H1 (cell line): ENCODE measurements at regions not wholly inside any gene's neighbourhood (a gene's known extent, or its start where the extent isn't known, plus 50 kb on each side); places are given as distances from the start of the nearest gene placed in this dataset.

Experiments used
- CTCF ChIA-PET: fragments of 300-600 bp; sonication (Branson Sonifier 250); formaldehyde crosslinking; loops from one replicate; lab custom pipeline; 2021; ENCODE audit not compliant: partially characterized antibody; lab: Charles Lee
- POLR2A ChIA-PET: fragments of 300-600 bp; sonication (Branson Sonifier 250); formaldehyde crosslinking; loops from one replicate; lab custom pipeline; 2021; ENCODE audit warnings: inconsistent platforms; ENCODE audit not compliant: partially characterized antibody; lab: Charles Lee
- DNase-seq, 2 experiments: peaks; one replicate each; pipeline versions ENCODE4 v3.0.0 to v3.0.0-alpha.2; 2010 to 2022; ENCODE audit warnings: low spot score in 2 of 2, low read depth in 1 of 2, mixed read lengths in 1 of 2
- FAIRE-seq: peaks from 2 replicates; lab custom pipeline; 2011; peaks lifted over from hg19 to GRCh38; lab: Jason Lieb, UNC
- H2AFZ ChIP-seq: 2 replicates; pipeline ENCODE4 v1.8.1; 2012; ENCODE audit warnings: low read length, inconsistent platforms
- H2AK5ac ChIP-seq: 2 replicates; pipeline ENCODE4 v1.6.1; 2013; ENCODE audit warnings: low read depth, low read length
- H2BK120ac ChIP-seq: replicated peaks from 2 replicates; pipeline ENCODE3; 2013; ENCODE audit warnings: low read depth, low read length, inconsistent platforms
- H2BK12ac ChIP-seq: 2 replicates; pipeline ENCODE4 v1.6.1; 2013; ENCODE audit warnings: low read depth, low read length
- H2BK15ac ChIP-seq: 2 replicates; pipeline ENCODE4 v1.6.1; 2013; ENCODE audit warnings: low read length
- H2BK20ac ChIP-seq: 2 replicates; pipeline ENCODE4 v1.6.1; 2013; ENCODE audit warnings: low read length
- H2BK5ac ChIP-seq: 2 replicates; pipeline ENCODE4 v1.6.1; 2013; ENCODE audit warnings: low read depth, low read length
- H3K14ac ChIP-seq: 2 replicates; pipeline ENCODE4 v1.6.1; 2013; ENCODE audit warnings: inconsistent platforms; ENCODE audit not compliant: insufficient read length
- H3K18ac ChIP-seq: 2 replicates; pipeline ENCODE4 v1.6.1; 2013; ENCODE audit warnings: low read length; ENCODE audit errors: extremely low read depth
- H3K23ac ChIP-seq: 2 replicates; pipeline ENCODE4 v1.6.1; 2013; ENCODE audit warnings: inconsistent platforms; ENCODE audit not compliant: insufficient read length
- H3K23me2 ChIP-seq: 2 replicates; pipeline ENCODE4 v1.6.1; 2013; ENCODE audit warnings: low read depth, low read length
- H3K27ac ChIP-seq: 2 replicates; pipeline ENCODE4 v1.6.1; 2011; ENCODE audit warnings: low read depth, low read length, inconsistent platforms
- H3K27me3 ChIP-seq, 4 experiments: replicated peaks in 1 of 4; 1 replicate in 1 of 4; 2 replicates in 3 of 4; pipeline versions ENCODE4 v1.6.1 to v1.8.1; 2011 to 2013; ENCODE audit warnings: low read length in 3 of 4, mild to moderate bottlenecking in 3 of 4, inconsistent platforms in 2 of 4, mixed read lengths in 2 of 4, moderate library complexity in 1 of 4; ENCODE audit not compliant: control insufficient read depth in 3 of 4, insufficient read depth in 3 of 4; ENCODE audit errors: extremely low read depth in 1 of 4
- H3K36me3 ChIP-seq, 4 experiments: 2 replicates each; pipeline versions ENCODE4 v1.6.1 to v1.8.1; 2011 to 2013; ENCODE audit warnings: mild to moderate bottlenecking in 4 of 4, low read length in 3 of 4, moderate library complexity in 2 of 4, control low read depth in 1 of 4, inconsistent platforms in 1 of 4; ENCODE audit not compliant: insufficient read depth in 4 of 4, control insufficient read depth in 2 of 4
- H3K4ac ChIP-seq: replicated peaks from 2 replicates; pipeline ENCODE3; 2013; ENCODE audit warnings: low read length, low read depth, mixed read lengths, inconsistent platforms; ENCODE audit not compliant: insufficient read length
- H3K4me1 ChIP-seq, 4 experiments: replicated peaks in 1 of 4; 1 replicate in 1 of 4; 2 replicates in 3 of 4; pipeline versions ENCODE4 v1.6.1 to v1.8.1; 2011 to 2013; ENCODE audit warnings: low read length in 3 of 4, inconsistent platforms in 2 of 4, mixed read lengths in 1 of 4; ENCODE audit not compliant: insufficient read depth in 4 of 4, control insufficient read depth in 3 of 4
- H3K4me2 ChIP-seq, 2 experiments: 2 replicates each; pipeline versions ENCODE4 v1.6.1 to v1.8.1; 2011 to 2013; ENCODE audit warnings: low read depth in 2 of 2, low read length in 2 of 2, control low read depth in 1 of 2, inconsistent platforms in 1 of 2, mild to moderate bottlenecking in 1 of 2; ENCODE audit not compliant: insufficient read depth in 1 of 2
- H3K4me3 ChIP-seq, 4 experiments: fragments of 200-600, 300-600 bp in 1 of 4; sonication (generic), shearing (Covaris generic), sonication (Bioruptor Twin) in 1 of 4; 2 replicates each; pipeline versions ENCODE4 v1.5.1 to v1.8.1; 2011 to 2016; ENCODE audit warnings: low read length in 4 of 4, low read depth in 3 of 4, control low read depth in 2 of 4, inconsistent platforms in 2 of 4, mild to moderate bottlenecking in 2 of 4, mixed read lengths in 1 of 4, moderate library complexity in 1 of 4; ENCODE audit not compliant: insufficient read depth in 2 of 4; ENCODE audit errors: extremely low read depth in 1 of 4
- H3K56ac ChIP-seq: replicated peaks from 2 replicates; pipeline ENCODE3; 2013; ENCODE audit warnings: low read depth, mild to moderate bottlenecking, mixed read lengths, low read length, inconsistent platforms; ENCODE audit not compliant: insufficient read length
- H3K79me1 ChIP-seq: 2 replicates; pipeline ENCODE4 v1.6.1; 2013; ENCODE audit warnings: low read depth, low read length, control low read depth
- H3K79me2 ChIP-seq, 2 experiments: 2 replicates each; pipeline versions ENCODE4 v1.6.1 to v1.8.1; 2012 to 2013; ENCODE audit warnings: low read length in 2 of 2, mild to moderate bottlenecking in 2 of 2, inconsistent platforms in 1 of 2; ENCODE audit not compliant: insufficient read depth in 2 of 2, control insufficient read depth in 1 of 2
- H3K9ac ChIP-seq, 4 experiments: replicated peaks in 1 of 4; 1 replicate in 1 of 4; 2 replicates in 3 of 4; pipeline versions ENCODE4 v1.6.1 to v1.8.1; 2011 to 2013; ENCODE audit warnings: low read depth in 3 of 4, low read length in 3 of 4, control low read depth in 2 of 4, mild to moderate bottlenecking in 2 of 4, moderate library complexity in 2 of 4, inconsistent platforms in 1 of 4; ENCODE audit errors: extremely low read depth in 1 of 4
- H3K9me3 ChIP-seq, 2 experiments: 2 replicates each; pipeline versions ENCODE4 v1.6.1 to v1.8.1; 2012 to 2013; ENCODE audit warnings: mild to moderate bottlenecking in 2 of 2, moderate library complexity in 2 of 2, control low read depth in 1 of 2, inconsistent platforms in 1 of 2, low read depth in 1 of 2, low read length in 1 of 2, mixed read lengths in 1 of 2; ENCODE audit not compliant: insufficient read depth in 2 of 2
- H4K20me1 ChIP-seq, 2 experiments: replicated peaks in 1 of 2; 2 replicates each; pipeline versions ENCODE3 to v1.8.1; 2011 to 2013; ENCODE audit warnings: inconsistent platforms in 2 of 2, low read length in 2 of 2, mild to moderate bottlenecking in 1 of 2; ENCODE audit not compliant: insufficient read depth in 2 of 2, control insufficient read depth in 1 of 2
- H4K5ac ChIP-seq: 2 replicates; pipeline ENCODE4 v1.6.1; 2013; ENCODE audit warnings: low read length, low read depth, mixed read lengths, inconsistent platforms; ENCODE audit not compliant: insufficient read length
- H4K8ac ChIP-seq: 2 replicates; pipeline ENCODE4 v1.8.0; 2013; ENCODE audit warnings: mild to moderate bottlenecking, moderate library complexity, low read length, inconsistent platforms; ENCODE audit not compliant: insufficient read depth; ENCODE audit errors: extremely low read depth
- H4K91ac ChIP-seq: replicated peaks from 2 replicates; pipeline ENCODE3; 2013; ENCODE audit warnings: low read length, mixed read lengths, inconsistent platforms; ENCODE audit not compliant: insufficient read length
- FOSL1 ChIP-seq: IDR thresholded peaks from 2 replicates; pipeline ENCODE4 v1.6.1; 2011; ENCODE audit warnings: mild to moderate bottlenecking, low read depth, low read length, moderate library complexity; ENCODE audit not compliant: insufficient read depth
- KDM1A ChIP-seq: fragments of 200-600, 300-600 bp; sonication (generic); IDR thresholded peaks from 2 replicates; pipeline ENCODE4 v1.7.1; 2016; ENCODE audit warnings: mild to moderate bottlenecking, low read length, borderline replicate concordance
- KDM5A ChIP-seq: fragments of 200-600 bp; IDR thresholded peaks from 2 replicates; pipeline ENCODE4 v1.7.1; 2012; ENCODE audit warnings: mild to moderate bottlenecking, low read length, inconsistent platforms, mixed read lengths
- WGBS, 2 experiments: shearing (Covaris generic) in 1 of 2; methylation state at CpG; one replicate each; pipeline versions ENCODE4 v1.1.6 to v1.1.7; 2013 to 2015; ENCODE audit warnings: low lambda C conversion rate in 2 of 2, mixed read lengths in 2 of 2, inconsistent platforms in 1 of 2, low coverage in 1 of 2, missing lambda C conversion rate in 1 of 2; ENCODE audit not compliant: insufficient replicate concordance in 2 of 2, insufficient coverage in 1 of 2, insufficient read length in 1 of 2; ENCODE audit errors: extremely low coverage in 1 of 2, missing lambda C conversion rate in 1 of 2; 5-methylcytosine and 5-hydroxymethylcytosine counted together
- TF ChIP-seq, protein P1 (sequence below): IDR thresholded peaks from 2 replicates; pipeline ENCODE4 v1.6.1; 2012; ENCODE audit warnings: low read length, inconsistent platforms

DNA sequence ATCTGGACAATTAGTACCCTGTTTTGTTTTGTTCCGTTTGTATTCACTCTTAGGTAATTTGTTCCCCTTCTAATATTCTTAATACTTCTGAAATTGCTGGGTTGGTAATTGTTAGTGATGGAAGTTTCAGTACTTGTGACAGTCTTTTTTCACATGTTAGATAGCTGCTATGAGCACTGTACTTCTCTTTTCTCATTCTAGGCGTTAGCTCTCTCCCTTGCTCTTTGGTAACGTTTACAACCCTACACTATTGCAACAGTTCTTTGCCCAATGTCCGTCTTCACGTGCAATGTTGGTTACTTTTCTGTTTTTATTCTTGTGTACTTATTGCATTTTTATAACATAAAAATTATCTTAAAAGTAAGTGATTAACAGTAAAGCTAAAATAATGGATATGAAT is 1509.0 kb downstream of the MAT2B start:
- H3K4ac ChIP-seq, result no peak overlapping the region

More for the DNA sequence above, 1509.0 kb downstream of the MAT2B start:
- no peaks in the 10 kb centered on the region for H3K23me2 ChIP-seq
- H2BK12ac ChIP-seq, result no peak overlapping the region
- H3K4me1 ChIP-seq, result no peaks in the 10 kb centered on the region
- H3K9me3 ChIP-seq, result no peaks in the 10 kb centered on the region
- no peak overlapping the region for H3K4me3 ChIP-seq
- H3K36me3 ChIP-seq, result no peaks in the 10 kb centered on the region
- H2BK20ac ChIP-seq, result no peak overlapping the region
- no peak overlapping the region for H4K91ac ChIP-seq
- H3K23ac ChIP-seq, result no peak overlapping the region
- no peak overlapping the region for H3K18ac ChIP-seq
- FAIRE-seq (no peak), DNase-seq (no peak)
- H3K27ac ChIP-seq, result no peak overlapping the region
- no peaks in the 10 kb centered on the region for H3K79me1 ChIP-seq
- H2BK120ac ChIP-seq, result no peak overlapping the region
- H4K20me1 ChIP-seq, result no peaks in the 10 kb centered on the region
- H3K56ac ChIP-seq, result no peak overlapping the region
- H2AFZ ChIP-seq, result no peak overlapping the region
- H2AK5ac ChIP-seq, result no peak overlapping the region
- H3K9ac ChIP-seq, result no peak overlapping the region
- H3K14ac ChIP-seq, result no peak overlapping the region
- H2BK15ac ChIP-seq, result no peak overlapping the region
- no peak overlapping the region for H4K5ac ChIP-seq
- no peaks in the 10 kb centered on the region for H3K79me2 ChIP-seq
- ChIA-PET POLR2A (no interaction called here), CTCF (no interaction called here)
- WGBS, 2 experiments, result 95% methylated on average over 5 of the region's 5 CpGs; no CpG with 5 or more reads in 1 of the 2 experiments
- H4K8ac ChIP-seq, result no peak overlapping the region
- no peaks in the 10 kb centered on the region for H3K27me3 ChIP-seq
- no peak overlapping the region for H2BK5ac ChIP-seq
- TF ChIP-seq, protein P1, sequence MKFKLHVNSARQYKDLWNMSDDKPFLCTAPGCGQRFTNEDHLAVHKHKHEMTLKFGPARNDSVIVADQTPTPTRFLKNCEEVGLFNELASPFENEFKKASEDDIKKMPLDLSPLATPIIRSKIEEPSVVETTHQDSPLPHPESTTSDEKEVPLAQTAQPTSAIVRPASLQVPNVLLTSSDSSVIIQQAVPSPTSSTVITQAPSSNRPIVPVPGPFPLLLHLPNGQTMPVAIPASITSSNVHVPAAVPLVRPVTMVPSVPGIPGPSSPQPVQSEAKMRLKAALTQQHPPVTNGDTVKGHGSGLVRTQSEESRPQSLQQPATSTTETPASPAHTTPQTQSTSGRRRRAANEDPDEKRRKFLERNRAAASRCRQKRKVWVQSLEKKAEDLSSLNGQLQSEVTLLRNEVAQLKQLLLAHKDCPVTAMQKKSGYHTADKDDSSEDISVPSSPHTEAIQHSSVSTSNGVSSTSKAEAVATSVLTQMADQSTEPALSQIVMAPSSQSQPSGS, result no peak
- TF ChIP-seq KDM1A (no peak), KDM5A (no peak), FOSL1 (no peak)
- TF ChIP-seq, all 59 proteins: peak for 0
- H3K4me2 ChIP-seq, result no peak overlapping the region
